Esophagus muscularis mucosa (tissue), 4 donors: ENCODE measurements at regions not wholly inside any gene's neighbourhood (a gene's known extent, or its start where the extent isn't known, plus 50 kb on each side); places are given as distances from the start of the nearest gene placed in this dataset.

Experiments
- DNase-seq: peaks from one replicate; pipeline ENCODE4 v3.0.0-alpha.2; 2017; ENCODE audit errors: extremely low spot score
- H3K27ac ChIP-seq, 4 donors: fragments of 200-600 bp; sonication (generic); replicated peaks in 1 of 4; 1 replicate in 3 of 4; 2 replicates in 1 of 4; pipeline ENCODE4 v1.5.1; 2016 to 2019; ENCODE audit warnings: mild to moderate bottlenecking in 1 of 4
- H3K27me3 ChIP-seq, 4 donors: fragments of 200-600 bp; sonication (generic); one replicate each; pipeline versions ENCODE4 v1.5.1 to v1.6.0; 2016 to 2019
- H3K36me3 ChIP-seq, 4 donors: fragments of 200-600 bp; sonication (generic); one replicate each; pipeline ENCODE4 v1.5.1; 2016 to 2019
- H3K4me1 ChIP-seq, 4 donors: fragments of 200-600 bp; sonication (generic); one replicate each; pipeline ENCODE4 v1.5.1; 2016 to 2019
- H3K4me3 ChIP-seq, 4 donors: fragments of 200-600 bp; sonication (generic); 1 replicate in 2 of 4; 2 replicates in 2 of 4; pipeline ENCODE4 v1.5.1; 2016 to 2019; ENCODE audit warnings: mild to moderate bottlenecking in 4 of 4, moderate library complexity in 1 of 4
- H3K9me3 ChIP-seq, 4 donors: fragments of 200-600 bp; sonication (generic); 1 replicate in 3 of 4; 2 replicates in 1 of 4; pipeline ENCODE4 v1.5.1; 2016 to 2019
- EP300 ChIP-seq: sonication (generic); formaldehyde crosslinking; IDR thresholded peaks from one replicate; pipeline ENCODE4 v1.6.1; 2017; ENCODE audit warnings: antibody characterized with exemption
- POLR2A ChIP-seq: fragments of 450-650 bp; IDR thresholded peaks from one replicate; pipeline ENCODE4 v1.6.1; 2017; ENCODE audit warnings: antibody characterized with exemption, moderate library complexity, mild to moderate bottlenecking, low read depth
- POLR2AphosphoS5 ChIP-seq, 2 donors: sonication (generic); formaldehyde crosslinking; IDR thresholded peaks; one replicate each; pipeline ENCODE4 v1.6.1; 2017; ENCODE audit warnings: antibody characterized with exemption in 2 of 2
- WGBS: methylation state at CpG from one replicate; pipeline ENCODE4 v1.1.5; 2018; 5-methylcytosine and 5-hydroxymethylcytosine counted together
- intact Hi-C: fragments of 100-400 bp; cut with DNase I; formaldehyde crosslinking; loops from one replicate; pipeline ENCODE4 v1.15.1; 2023
- TF ChIP-seq, protein P1 (sequence below), 3 experiments: fragments of 200-600 bp in 2 of 3; fragments of 450-650 bp in 1 of 3; sonication (generic) in 2 of 3; IDR thresholded peaks; one replicate each; pipeline ENCODE4 v1.5.1; 2017 to 2019; ENCODE audit warnings: antibody characterized with exemption in 3 of 3, mild to moderate bottlenecking in 2 of 3, moderate library complexity in 1 of 3

DNA sequence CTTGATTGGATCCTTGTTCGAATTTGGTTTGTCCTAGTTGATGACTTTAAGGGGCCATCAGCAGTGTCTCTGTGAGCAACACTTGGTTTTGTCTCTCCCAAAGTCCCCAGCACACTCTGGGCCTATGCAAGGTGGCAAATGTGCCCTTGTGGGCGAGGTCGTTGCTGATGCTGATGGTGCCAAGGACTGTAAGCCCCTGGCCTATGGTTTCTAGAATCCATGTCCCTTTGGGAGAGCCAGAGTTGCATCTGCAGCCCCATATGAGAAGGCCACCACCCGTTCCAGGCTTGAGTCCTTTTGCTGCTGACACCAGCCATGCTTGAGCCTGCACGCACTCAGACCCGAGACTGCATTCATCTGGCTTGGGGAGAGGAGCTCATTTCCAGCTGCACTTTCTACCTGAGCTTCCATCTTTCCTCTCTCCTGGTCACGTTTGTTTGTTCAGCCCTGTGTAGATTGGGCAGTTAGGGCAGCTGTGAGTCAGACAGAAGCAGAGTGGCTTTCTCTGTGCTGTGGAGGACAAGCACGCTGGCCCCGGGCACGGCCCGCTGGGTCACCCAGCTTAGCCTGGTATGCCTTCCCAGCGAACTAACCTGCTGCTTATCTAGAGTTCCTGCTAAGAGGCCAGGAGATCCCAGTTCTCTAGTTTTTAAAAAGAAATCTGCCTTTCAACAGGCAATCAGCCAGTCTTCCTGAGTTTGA, 52.1 kb upstream of the CSF3R start:
- no peak overlapping the region for H3K27ac ChIP-seq
- H3K9me3 ChIP-seq = peaks cover 0 to 22% (median 6%) of the 10 kb centered on the region in 4 donors
- no peak for TF ChIP-seq POLR2A
- TF ChIP-seq EP300 = no peak
- TF ChIP-seq, protein P1, sequence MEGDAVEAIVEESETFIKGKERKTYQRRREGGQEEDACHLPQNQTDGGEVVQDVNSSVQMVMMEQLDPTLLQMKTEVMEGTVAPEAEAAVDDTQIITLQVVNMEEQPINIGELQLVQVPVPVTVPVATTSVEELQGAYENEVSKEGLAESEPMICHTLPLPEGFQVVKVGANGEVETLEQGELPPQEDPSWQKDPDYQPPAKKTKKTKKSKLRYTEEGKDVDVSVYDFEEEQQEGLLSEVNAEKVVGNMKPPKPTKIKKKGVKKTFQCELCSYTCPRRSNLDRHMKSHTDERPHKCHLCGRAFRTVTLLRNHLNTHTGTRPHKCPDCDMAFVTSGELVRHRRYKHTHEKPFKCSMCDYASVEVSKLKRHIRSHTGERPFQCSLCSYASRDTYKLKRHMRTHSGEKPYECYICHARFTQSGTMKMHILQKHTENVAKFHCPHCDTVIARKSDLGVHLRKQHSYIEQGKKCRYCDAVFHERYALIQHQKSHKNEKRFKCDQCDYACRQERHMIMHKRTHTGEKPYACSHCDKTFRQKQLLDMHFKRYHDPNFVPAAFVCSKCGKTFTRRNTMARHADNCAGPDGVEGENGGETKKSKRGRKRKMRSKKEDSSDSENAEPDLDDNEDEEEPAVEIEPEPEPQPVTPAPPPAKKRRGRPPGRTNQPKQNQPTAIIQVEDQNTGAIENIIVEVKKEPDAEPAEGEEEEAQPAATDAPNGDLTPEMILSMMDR (IDR thresholded peaks at IDR 0.05) = no peak
- no peak for TF ChIP-seq POLR2AphosphoS5 (IDR thresholded peaks at IDR 0.05)
- H3K27me3 ChIP-seq = peaks cover 0 to 36% (median 0%) of the 10 kb centered on the region in 4 donors
- H3K4me1 ChIP-seq = no peaks in the 10 kb centered on the region
- no peak for DNase-seq
- H3K36me3 ChIP-seq = no peaks in the 10 kb centered on the region
- no peak overlapping the region for H3K4me3 ChIP-seq
- 82% methylated on average over 11 of the region's 12 CpGs for WGBS
- intact Hi-C loops = no loop called here

DNA sequence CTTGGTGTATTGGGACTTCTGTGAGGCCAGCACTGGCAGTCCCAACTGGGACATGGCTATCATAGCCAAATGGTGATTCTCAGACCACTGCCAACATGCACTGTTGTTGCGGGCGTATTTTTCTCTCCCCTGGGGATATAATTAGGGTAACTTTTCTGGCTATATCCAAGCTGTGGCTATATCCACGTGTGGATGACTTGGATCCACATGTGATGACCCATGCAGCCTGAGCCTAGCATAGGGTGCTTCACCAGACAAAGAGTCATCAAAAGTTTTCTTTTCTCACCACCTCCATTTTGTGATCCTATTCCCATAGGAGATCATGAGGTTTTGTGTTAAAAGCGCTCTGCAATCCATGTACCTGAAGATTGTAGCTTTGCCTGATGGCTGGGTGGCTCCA, 51.2 kb upstream of the CSF3R start:
- intact Hi-C loops = no loop called here
- Histone ChIP-seq H3K4me3 (no peak overlapping the region), H3K9me3 (peaks cover 0 to 22% (median 6%) of the 10 kb centered on the region in 4 donors), H3K27me3 (peaks cover 0 to 37% (median 0%) of the 10 kb centered on the region in 4 donors), H3K4me1 (no peaks in the 10 kb centered on the region), H3K27ac (no peak overlapping the region), H3K36me3 (no peaks in the 10 kb centered on the region)
- WGBS = 72% methylated on average over 2 of the region's 4 CpGs
- TF ChIP-seq, protein P1 (IDR thresholded peaks at IDR 0.05) = no peak
- TF ChIP-seq POLR2AphosphoS5 (IDR thresholded peaks at IDR 0.05) (no peak), EP300 (no peak), POLR2A (no peak)
- no peak for DNase-seq

GRCh38 chr1:36532810-36533401, 50.2 kb upstream of the CSF3R start:
- H3K36me3 ChIP-seq = no peaks in the 10 kb centered on the region
- no peak overlapping the region for H3K27ac ChIP-seq
- 93% methylated on average over 3 of the region's 3 CpGs for WGBS
- H3K9me3 ChIP-seq = peaks cover 0 to 22% (median 6%) of the 10 kb centered on the region in 4 donors
- TF ChIP-seq POLR2A (no peak), POLR2AphosphoS5 (IDR thresholded peaks at IDR 0.05) (no peak), EP300 (no peak)
- TF ChIP-seq, protein P1 (IDR thresholded peaks at IDR 0.05) = no peak
- DNase-seq = no peak
- H3K4me1 ChIP-seq = no peaks in the 10 kb centered on the region
- H3K27me3 ChIP-seq = peaks cover 0 to 37% (median 0%) of the 10 kb centered on the region in 4 donors
- intact Hi-C loops = no loop called here
- H3K4me3 ChIP-seq = no peak overlapping the region
